ENCODE measurements at regions not wholly inside any gene's neighbourhood (a gene's known extent, or its start where the extent isn't known, plus 50 kb on each side); places are given as distances from the start of the nearest gene placed in this dataset.
"Not testable (repeated sequence)": the region's sequence is repeated elsewhere in the genome, so short reads cannot be mapped to it uniquely, and the experiment has no call there.

DNA sequence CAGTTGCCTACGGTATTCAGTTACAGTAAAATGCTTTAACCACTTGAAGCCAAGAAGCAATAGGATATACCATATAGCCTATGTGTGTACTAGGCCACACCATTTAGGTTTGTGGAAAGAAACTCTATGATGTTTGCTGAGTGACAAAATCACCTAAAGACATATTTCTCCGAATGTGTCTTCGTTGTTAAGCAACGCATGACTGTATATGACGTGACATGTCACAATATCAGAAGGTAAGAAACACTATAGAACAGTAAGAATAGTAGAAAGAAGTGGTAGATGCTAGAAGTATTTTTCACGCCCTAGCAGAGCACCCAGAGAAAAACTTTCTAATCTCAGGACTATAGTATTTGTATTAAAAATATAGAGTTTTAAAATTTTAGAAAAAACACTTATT lies 1188.2 kb upstream of the B3GALT2 start:
- no peaks in the 10 kb centered on the region for H3K4me1 Mint-ChIP-seq (ENCODE audit: low read depth)
- peaks cover 6% of the 10 kb centered on the region for H3K27me3 Mint-ChIP-seq (ENCODE audit: low read depth)
- no peaks in the 10 kb centered on the region for H3K36me3 Mint-ChIP-seq (ENCODE audit: low read depth)
- intact Hi-C loops (cut with micrococcal nuclease), result no loop called here
- H3K4me3 Mint-ChIP-seq, result no peak overlapping the region
- CTCF ChIA-PET, result no interaction called here
- no peaks in the 10 kb centered on the region for H3K9me3 Mint-ChIP-seq
- DNase-seq, result no peak
- no peak overlapping the region for H3K27ac Mint-ChIP-seq

- no peak overlapping the region for H3K4me3 Mint-ChIP-seq
- no peak overlapping the region for H3K27ac Mint-ChIP-seq
- intact Hi-C loops (cut with micrococcal nuclease), result no loop called here
- no peaks in the 10 kb centered on the region for H3K36me3 Mint-ChIP-seq (ENCODE audit: low read depth)
- H3K27me3 Mint-ChIP-seq (ENCODE audit: low read depth), result peaks cover 6% of the 10 kb centered on the region
- no peaks in the 10 kb centered on the region for H3K9me3 Mint-ChIP-seq
- CTCF ChIA-PET, result no interaction called here
- no peaks in the 10 kb centered on the region for H3K4me1 Mint-ChIP-seq (ENCODE audit: low read depth)
- DNase-seq, result no peak
These were observed 1185.9 kb upstream of the B3GALT2 start for GRCh38 chr1:194372266-194372665.

- Mint-ChIP-seq H3K36me3 (ENCODE audit: low read depth) (no peaks in the 10 kb centered on the region), H3K9me3 (no peaks in the 10 kb centered on the region), H3K4me1 (ENCODE audit: low read depth) (no peaks in the 10 kb centered on the region), H3K4me3 (no peak overlapping the region), H3K27ac (no peak overlapping the region), H3K27me3 (ENCODE audit: low read depth) (peaks cover 8% of the 10 kb centered on the region)
- intact Hi-C loops (cut with micrococcal nuclease), result no loop called here
- CTCF ChIA-PET, result no interaction called here
- DNase-seq, result no peak
These were observed 1183.2 kb upstream of the B3GALT2 start for GRCh38 chr1:194369622-194370021.

GRCh38 chr1:194369060-194369459 lies 1182.6 kb upstream of the B3GALT2 start:
- intact Hi-C loops (cut with micrococcal nuclease), result no loop called here
- CTCF ChIA-PET, result no interaction called here
- no peak for DNase-seq
- no peak overlapping the region for H3K27ac Mint-ChIP-seq
- H3K36me3 Mint-ChIP-seq (ENCODE audit: low read depth), result no peaks in the 10 kb centered on the region
- no peak overlapping the region for H3K4me3 Mint-ChIP-seq
- no peaks in the 10 kb centered on the region for H3K4me1 Mint-ChIP-seq (ENCODE audit: low read depth)
- no peaks in the 10 kb centered on the region for H3K9me3 Mint-ChIP-seq
- peaks cover 8% of the 10 kb centered on the region for H3K27me3 Mint-ChIP-seq (ENCODE audit: low read depth)

DNA sequence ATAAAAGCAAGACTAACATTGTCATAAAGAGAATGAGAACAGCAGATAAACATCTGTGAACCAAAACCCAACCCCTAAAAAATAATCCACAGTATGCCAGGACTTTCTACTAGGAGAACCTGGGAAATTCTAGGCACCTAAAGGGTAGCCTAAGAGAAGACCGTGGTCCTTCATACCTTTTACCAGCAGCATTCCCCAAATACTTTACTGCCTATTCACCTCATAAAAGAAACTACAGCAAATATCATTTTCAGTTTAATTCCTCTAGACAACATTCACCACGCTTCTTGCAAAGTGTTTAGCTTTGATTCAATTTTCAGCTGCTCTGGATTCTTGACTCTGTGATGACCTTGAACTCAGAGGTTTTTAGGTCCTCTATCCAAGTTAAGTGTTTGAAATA lies 1180.7 kb upstream of the B3GALT2 start:
- peaks cover 8% of the 10 kb centered on the region for H3K27me3 Mint-ChIP-seq (ENCODE audit: low read depth)

DNA sequence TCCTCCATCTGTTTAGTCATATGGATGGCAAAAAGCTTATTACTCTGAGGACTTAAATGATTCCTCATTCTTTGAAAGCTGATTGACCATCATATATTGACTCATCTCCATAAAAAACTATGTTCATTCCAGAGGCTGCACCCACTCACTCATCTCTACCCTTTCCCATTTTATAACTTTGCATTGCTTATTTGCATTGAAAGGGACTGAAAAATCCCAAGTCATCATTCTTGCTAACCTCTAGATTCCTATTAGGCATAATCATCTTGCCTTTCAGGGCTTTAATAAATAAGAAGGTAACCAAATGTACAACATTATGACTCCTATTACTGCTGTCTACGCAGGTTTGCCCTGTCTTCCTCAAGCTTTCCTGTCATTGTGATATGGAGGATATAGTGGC lies 1180.3 kb upstream of the B3GALT2 start:
- no peaks in the 10 kb centered on the region for H3K9me3 Mint-ChIP-seq
- no peaks in the 10 kb centered on the region for H3K36me3 Mint-ChIP-seq (ENCODE audit: low read depth)
- no peak overlapping the region for H3K4me3 Mint-ChIP-seq
- H3K27me3 Mint-ChIP-seq (ENCODE audit: low read depth), result peaks cover 7% of the 10 kb centered on the region
- no peak for DNase-seq
- intact Hi-C loops (cut with micrococcal nuclease), result no loop called here
- H3K4me1 Mint-ChIP-seq (ENCODE audit: low read depth), result no peaks in the 10 kb centered on the region
- H3K27ac Mint-ChIP-seq, result no peak overlapping the region
- CTCF ChIA-PET, result no interaction called here

More for the DNA sequence above, 1180.7 kb upstream of the B3GALT2 start:
- intact Hi-C loops (cut with micrococcal nuclease), result no loop called here
- H3K36me3 Mint-ChIP-seq (ENCODE audit: low read depth), result no peaks in the 10 kb centered on the region
- H3K9me3 Mint-ChIP-seq, result no peaks in the 10 kb centered on the region
- DNase-seq, result no peak
- CTCF ChIA-PET, result no interaction called here
- no peak overlapping the region for H3K27ac Mint-ChIP-seq
- no peaks in the 10 kb centered on the region for H3K4me1 Mint-ChIP-seq (ENCODE audit: low read depth)
- no peak overlapping the region for H3K4me3 Mint-ChIP-seq

DNA sequence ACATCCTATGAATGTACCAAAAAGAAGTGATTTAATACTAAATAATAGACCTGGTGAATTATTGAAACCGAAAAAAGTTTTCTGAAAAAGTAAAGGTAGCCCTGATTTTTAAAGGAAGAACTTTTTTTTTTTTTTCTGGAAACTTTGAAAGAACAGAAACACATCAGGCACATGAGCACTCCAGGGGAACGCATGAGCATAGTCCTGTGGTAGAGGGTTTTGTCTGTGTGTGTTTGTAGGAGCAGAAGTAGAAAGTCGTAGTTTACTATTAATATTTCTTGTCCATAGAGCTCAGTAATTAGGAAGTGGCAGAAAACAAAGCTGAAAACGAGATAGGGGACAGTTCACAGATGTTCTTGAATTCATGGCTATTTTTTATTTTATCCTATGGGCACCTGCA lies 1175.9 kb upstream of the B3GALT2 start:
- H3K9me3 Mint-ChIP-seq, result no peaks in the 10 kb centered on the region
- intact Hi-C loops (cut with micrococcal nuclease), result no loop called here
- no peaks in the 10 kb centered on the region for H3K4me1 Mint-ChIP-seq (ENCODE audit: low read depth)
- no peak overlapping the region for H3K27ac Mint-ChIP-seq
- H3K27me3 Mint-ChIP-seq (ENCODE audit: low read depth), result peaks cover 2% of the 10 kb centered on the region
- no peak for DNase-seq
- CTCF ChIA-PET, result no interaction called here
- no peaks in the 10 kb centered on the region for H3K36me3 Mint-ChIP-seq (ENCODE audit: low read depth)
- H3K4me3 Mint-ChIP-seq, result no peak overlapping the region

GRCh38 chr1:194361374-194362131 lies 1175.1 kb upstream of the B3GALT2 start:
- CTCF ChIA-PET, result no interaction called here
- intact Hi-C loops (cut with micrococcal nuclease), result no loop called here
- Mint-ChIP-seq H3K36me3 (ENCODE audit: low read depth) (no peaks in the 10 kb centered on the region), H3K4me3 (no peak overlapping the region), H3K27me3 (ENCODE audit: low read depth) (peaks cover 2% of the 10 kb centered on the region), H3K4me1 (ENCODE audit: low read depth) (no peaks in the 10 kb centered on the region), H3K27ac (no peak overlapping the region), H3K9me3 (no peaks in the 10 kb centered on the region)
- no peak for DNase-seq

DNA sequence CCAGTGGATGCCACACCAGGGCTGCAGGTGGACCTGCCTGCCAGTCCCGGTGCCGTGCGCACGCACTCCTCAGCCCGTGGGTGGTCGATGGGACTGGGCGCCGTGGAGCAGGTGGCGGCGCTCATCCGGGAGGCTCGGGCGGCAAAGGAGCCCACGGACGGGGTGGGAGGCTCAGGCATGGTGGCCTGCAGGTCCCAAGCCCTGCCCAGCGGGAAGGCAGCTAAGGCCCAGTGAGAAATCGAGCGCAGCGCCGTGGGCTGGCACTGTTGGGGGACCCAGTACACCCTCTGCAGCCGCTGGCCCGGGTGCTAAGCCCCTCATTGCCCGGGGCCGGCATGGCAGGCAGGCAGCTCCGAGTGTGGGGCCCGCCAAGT lies 1171.8 kb upstream of the B3GALT2 start:
- no peak overlapping the region for H3K27ac Mint-ChIP-seq
- CTCF ChIA-PET, result no interaction called here
- H3K27me3 Mint-ChIP-seq (ENCODE audit: low read depth), result no peaks in the 10 kb centered on the region
- no peak for DNase-seq
- H3K4me3 Mint-ChIP-seq, result no peak overlapping the region
- no peaks in the 10 kb centered on the region for H3K9me3 Mint-ChIP-seq
- intact Hi-C loops (cut with micrococcal nuclease), result no loop called here
- no peaks in the 10 kb centered on the region for H3K36me3 Mint-ChIP-seq (ENCODE audit: low read depth)
- no peaks in the 10 kb centered on the region for H3K4me1 Mint-ChIP-seq (ENCODE audit: low read depth)

DNA sequence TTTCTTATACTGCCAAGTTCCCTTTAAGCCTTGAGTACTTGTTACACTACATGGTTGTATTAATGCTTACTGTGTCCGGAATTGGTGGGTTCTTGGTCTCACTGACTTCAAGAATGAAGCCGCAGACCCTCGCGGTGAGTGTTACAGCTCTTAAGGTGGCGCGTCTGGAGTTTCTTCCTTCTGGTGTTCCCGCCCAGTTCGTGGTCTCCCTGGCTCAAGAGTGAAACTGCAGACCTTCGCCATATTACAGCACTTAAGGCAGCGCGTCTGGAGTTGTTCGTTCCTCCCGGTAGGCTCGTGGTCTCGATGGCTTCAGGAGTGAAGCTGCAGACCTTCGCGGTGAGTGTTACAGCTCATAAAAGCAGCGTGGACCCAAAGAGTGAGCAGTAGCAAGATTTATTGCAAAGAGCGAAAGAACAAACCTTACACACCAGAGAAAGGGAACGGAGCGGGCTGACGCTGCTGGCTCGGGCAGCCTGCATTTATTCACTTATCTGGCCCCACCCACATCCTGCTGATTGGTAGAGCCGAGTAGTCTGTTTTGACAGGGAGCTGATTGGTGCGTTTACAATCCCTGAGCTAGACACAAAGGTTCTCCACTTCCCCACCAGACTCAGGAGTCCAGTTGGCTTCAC lies 1171.3 kb upstream of the B3GALT2 start:
- H3K9me3 Mint-ChIP-seq; H3K27ac Mint-ChIP-seq; H3K4me1 Mint-ChIP-seq (ENCODE audit: low read depth); H3K4me3 Mint-ChIP-seq; H3K36me3 Mint-ChIP-seq (ENCODE audit: low read depth); CTCF ChIA-PET; H3K27me3 Mint-ChIP-seq (ENCODE audit: low read depth); DNase-seq; intact Hi-C loops (cut with micrococcal nuclease): not testable (repeated sequence)

GRCh38 chr1:194355488-194356106 lies 1169.2 kb upstream of the B3GALT2 start:
- H3K36me3 Mint-ChIP-seq (ENCODE audit: low read depth), result no peaks in the 10 kb centered on the region
- intact Hi-C loops (cut with micrococcal nuclease), result no loop called here
- no peak overlapping the region for H3K4me3 Mint-ChIP-seq
- DNase-seq, result no peak
- H3K27me3 Mint-ChIP-seq (ENCODE audit: low read depth), result no peaks in the 10 kb centered on the region
- CTCF ChIA-PET, result no interaction called here
- H3K27ac Mint-ChIP-seq, result no peak overlapping the region
- H3K4me1 Mint-ChIP-seq (ENCODE audit: low read depth), result no peaks in the 10 kb centered on the region
- no peaks in the 10 kb centered on the region for H3K9me3 Mint-ChIP-seq

GRCh38 chr1:194353121-194353520 lies 1166.7 kb upstream of the B3GALT2 start:
- Mint-ChIP-seq H3K4me3 (no peak overlapping the region), H3K36me3 (ENCODE audit: low read depth) (no peaks in the 10 kb centered on the region), H3K27me3 (ENCODE audit: low read depth) (peaks cover 7% of the 10 kb centered on the region), H3K4me1 (ENCODE audit: low read depth) (no peaks in the 10 kb centered on the region), H3K9me3 (no peaks in the 10 kb centered on the region), H3K27ac (no peak overlapping the region)
- CTCF ChIA-PET, result no interaction called here
- intact Hi-C loops (cut with micrococcal nuclease), result no loop called here
- no peak for DNase-seq

GRCh38 chr1:194347200-194347599 lies 1160.8 kb upstream of the B3GALT2 start:
- CTCF ChIA-PET, result no interaction called here
- intact Hi-C loops (cut with micrococcal nuclease), result no loop called here
- Mint-ChIP-seq H3K36me3 (ENCODE audit: low read depth) (no peaks in the 10 kb centered on the region), H3K27ac (no peak overlapping the region), H3K4me1 (ENCODE audit: low read depth) (no peaks in the 10 kb centered on the region), H3K4me3 (no peak overlapping the region), H3K27me3 (ENCODE audit: low read depth) (peaks cover 8% of the 10 kb centered on the region), H3K9me3 (no peaks in the 10 kb centered on the region)
- DNase-seq, result no peak
